ENCODE measurements at regions not wholly inside any gene's neighbourhood (a gene's known extent, or its start where the extent isn't known, plus 50 kb on each side); places are given as distances from the start of the nearest gene placed in this dataset.

GRCh38 chr10:9419757-9420156, 1365.3 kb downstream of the GATA3 start:
- Histone ChIP-seq H3K9me3 (no peaks in the 10 kb centered on the region), H3K27me3 (no peaks in the 10 kb centered on the region), H3K36me3 (no peaks in the 10 kb centered on the region), H3K27ac (no peak overlapping the region), H3K4me1 (ENCODE audit: insufficient read depth) (no peaks in the 10 kb centered on the region), H3K4me3 (no peak overlapping the region)
- no peak for DNase-seq
- TF ChIP-seq EP300 (IDR thresholded peaks at IDR 0.05): no peak
- no peak for TF ChIP-seq POLR2A (IDR thresholded peaks at IDR 0.05)
- TF ChIP-seq CTCF (IDR thresholded peaks at IDR 0.05): no peak
- intact Hi-C loops (cut with DNase I): no loop called here

- intact Hi-C loops (cut with DNase I): no loop called here
- Histone ChIP-seq H3K27me3 (no peaks in the 10 kb centered on the region), H3K36me3 (no peaks in the 10 kb centered on the region), H3K4me1 (ENCODE audit: insufficient read depth) (no peaks in the 10 kb centered on the region), H3K4me3 (no peak overlapping the region), H3K9me3 (no peaks in the 10 kb centered on the region), H3K27ac (no peak overlapping the region)
- TF ChIP-seq POLR2A (IDR thresholded peaks at IDR 0.05) (no peak), CTCF (IDR thresholded peaks at IDR 0.05) (no peak)
- DNase-seq: no peak
These were observed 1372.7 kb downstream of the GATA3 start for GRCh38 chr10:9427209-9427608.

- TF ChIP-seq CTCF (IDR thresholded peaks at IDR 0.05) (no peak), EP300 (IDR thresholded peaks at IDR 0.05) (no peak), POLR2A (IDR thresholded peaks at IDR 0.05) (no peak)
- no peaks in the 10 kb centered on the region for H3K4me1 ChIP-seq (ENCODE audit: insufficient read depth)
- DNase-seq: no peak
- no peak overlapping the region for H3K4me3 ChIP-seq
- H3K9me3 ChIP-seq: no peaks in the 10 kb centered on the region
- H3K27me3 ChIP-seq: no peaks in the 10 kb centered on the region
- no peak overlapping the region for H3K27ac ChIP-seq
- H3K36me3 ChIP-seq: no peaks in the 10 kb centered on the region
- WGBS, 3 donors: 20 to 26% (median 26%) methylated on average over 2 of the region's 2 CpGs
- intact Hi-C loops (cut with DNase I): no loop called here
These were observed 1382.6 kb downstream of the GATA3 start for GRCh38 chr10:9437131-9437530.

GRCh38 chr10:9443758-9444157, 1389.3 kb downstream of the GATA3 start:
- H3K9me3 ChIP-seq: no peaks in the 10 kb centered on the region
- no peaks in the 10 kb centered on the region for H3K4me1 ChIP-seq (ENCODE audit: insufficient read depth)
- H3K27me3 ChIP-seq: no peaks in the 10 kb centered on the region
- no peaks in the 10 kb centered on the region for H3K36me3 ChIP-seq
- no peak overlapping the region for H3K27ac ChIP-seq
- TF ChIP-seq CTCF (IDR thresholded peaks at IDR 0.05) (no peak), POLR2A (IDR thresholded peaks at IDR 0.05) (no peak), EP300 (IDR thresholded peaks at IDR 0.05) (no peak)
- H3K4me3 ChIP-seq: no peak overlapping the region
- intact Hi-C loops (cut with DNase I): no loop called here
- whole genome bisulfite sequencing, 3 donors: 52 to 74% (median 62%) methylated on average over 1 of the region's 1 CpG
- no peak for DNase-seq

- TF ChIP-seq EP300 (IDR thresholded peaks at IDR 0.05) (no peak), POLR2A (IDR thresholded peaks at IDR 0.05) (no peak), CTCF (IDR thresholded peaks at IDR 0.05) (no peak)
These were observed 1395.0 kb downstream of the GATA3 start for GRCh38 chr10:9449530-9449929.

More at GRCh38 chr10:9449530-9449929, 1395.0 kb downstream of the GATA3 start:
- WGBS, 3 donors: 28 to 40% (median 39%) methylated on average over 2 of the region's 2 CpGs
- Histone ChIP-seq H3K9me3 (no peaks in the 10 kb centered on the region), H3K4me3 (no peak overlapping the region), H3K36me3 (no peaks in the 10 kb centered on the region), H3K4me1 (ENCODE audit: insufficient read depth) (no peaks in the 10 kb centered on the region), H3K27ac (no peak overlapping the region), H3K27me3 (no peaks in the 10 kb centered on the region)
- intact Hi-C loops (cut with DNase I): no loop called here
- no peak for DNase-seq
